Colonic mucosa (tissue), 4 donors: ENCODE measurements at regions not wholly inside any gene's neighbourhood (a gene's known extent, or its start where the extent isn't known, plus 50 kb on each side); places are given as distances from the start of the nearest gene placed in this dataset.

Source experiments
- DNase-seq: peaks from one replicate; pipeline ENCODE4 v3.0.0-alpha.2; 2020
- H3K27ac ChIP-seq: fragments of 200-600 bp; one replicate; pipeline ENCODE4 v1.8.0; 2021
- H3K27me3 ChIP-seq: fragments of 200-600 bp; one replicate; pipeline ENCODE4 v1.8.0; 2021
- H3K36me3 ChIP-seq: fragments of 200-600 bp; one replicate; pipeline ENCODE4 v1.8.0; 2021
- H3K4me1 ChIP-seq: fragments of 200-600 bp; one replicate; pipeline ENCODE4 v1.8.0; 2021; ENCODE audit warnings: mild to moderate bottlenecking
- H3K4me3 ChIP-seq: fragments of 200-600 bp; one replicate; pipeline ENCODE4 v1.8.0; 2021
- H3K9ac ChIP-seq, 2 donors: one replicate each; pipeline ENCODE4 v1.7.0; 2013; ENCODE audit warnings: control low read depth in 2 of 2, low read depth in 2 of 2, low read length in 2 of 2
- H3K9me3 ChIP-seq: fragments of 200-600 bp; one replicate; pipeline ENCODE4 v1.8.0; 2021
- CTCF ChIP-seq: fragments of 200-600 bp; IDR thresholded peaks from one replicate; pipeline ENCODE4 v1.8.0; 2022; ENCODE audit warnings: antibody characterized with exemption, mild to moderate bottlenecking
- intact Hi-C: fragments of 100-400 bp; cut with DNase I; formaldehyde crosslinking; loops from one replicate; pipeline ENCODE4 v1.14.1; 2022
- donor health status: healthy.
- donor health status: DM: no; HTN: no; CAD: no.
- donor health status: DM: no; HTN: no; CAD: no.

GRCh38 chr5:9710069-9710468 is 79.9 kb upstream of the TAS2R1 start:
- Histone ChIP-seq H3K27ac (no peak overlapping the region), H3K9ac (no peak overlapping the region), H3K36me3 (no peaks in the 10 kb centered on the region), H3K9me3 (no peaks in the 10 kb centered on the region), H3K27me3 (no peaks in the 10 kb centered on the region), H3K4me3 (no peak overlapping the region), H3K4me1 (no peaks in the 10 kb centered on the region)
- intact Hi-C loops: no loop called here
- no peak for DNase-seq
- no peak for TF ChIP-seq CTCF

- Histone ChIP-seq H3K36me3 (no peaks in the 10 kb centered on the region), H3K9ac (no peak overlapping the region), H3K4me1 (no peaks in the 10 kb centered on the region), H3K27me3 (no peaks in the 10 kb centered on the region), H3K27ac (no peak overlapping the region), H3K4me3 (no peak overlapping the region), H3K9me3 (no peaks in the 10 kb centered on the region)
- no peak for TF ChIP-seq CTCF
- no peak for DNase-seq
- intact Hi-C loops: no loop called here
These were observed 77.7 kb upstream of the TAS2R1 start for GRCh38 chr5:9707732-9708462.

GRCh38 chr5:9699681-9700080 is 69.5 kb upstream of the TAS2R1 start:
- Histone ChIP-seq H3K4me1 (no peaks in the 10 kb centered on the region), H3K36me3 (no peaks in the 10 kb centered on the region), H3K27ac (no peak overlapping the region), H3K27me3 (no peaks in the 10 kb centered on the region), H3K9me3 (no peaks in the 10 kb centered on the region), H3K4me3 (no peak overlapping the region), H3K9ac (no peak overlapping the region)
- TF ChIP-seq CTCF: no peak
- intact Hi-C loops: no loop called here
- DNase-seq: no peak

GRCh38 chr5:9698841-9699240 is 68.7 kb upstream of the TAS2R1 start:
- Histone ChIP-seq H3K4me3 (no peak overlapping the region), H3K36me3 (no peaks in the 10 kb centered on the region), H3K9ac (no peak overlapping the region), H3K27me3 (no peaks in the 10 kb centered on the region), H3K27ac (no peak overlapping the region), H3K9me3 (no peaks in the 10 kb centered on the region), H3K4me1 (no peaks in the 10 kb centered on the region)
- TF ChIP-seq CTCF: no peak
- intact Hi-C loops: no loop called here
- DNase-seq: no peak

- no peak for DNase-seq
- H3K27me3 ChIP-seq: no peaks in the 10 kb centered on the region
- intact Hi-C loops: no loop called here
- no peaks in the 10 kb centered on the region for H3K9me3 ChIP-seq
- no peak overlapping the region for H3K4me3 ChIP-seq
- no peak overlapping the region for H3K9ac ChIP-seq
- H3K36me3 ChIP-seq: no peaks in the 10 kb centered on the region
- H3K4me1 ChIP-seq: no peaks in the 10 kb centered on the region
- TF ChIP-seq CTCF: no peak
- no peak overlapping the region for H3K27ac ChIP-seq
These were observed 68.1 kb upstream of the TAS2R1 start for GRCh38 chr5:9698125-9698826.
